Testis (tissue), 2 donors: ENCODE measurements at regions not wholly inside any gene's neighbourhood (a gene's known extent, or its start where the extent isn't known, plus 50 kb on each side); places are given as distances from the start of the nearest gene placed in this dataset.
"Not testable (repeated sequence)": the region's sequence is repeated elsewhere in the genome, so short reads cannot be mapped to it uniquely, and the experiment has no call there.

Source experiments
- DNase-seq: peaks from one replicate; pipeline ENCODE4 v3.0.0-alpha.2; 2019
- H3K27ac ChIP-seq, 2 donors: fragments of 200-600 bp; sonication (generic); one replicate each; pipeline ENCODE4 v1.5.1; 2019
- H3K27me3 ChIP-seq: fragments of 200-600 bp; sonication (generic); one replicate; pipeline ENCODE4 v1.5.1; 2019
- H3K36me3 ChIP-seq: fragments of 200-600 bp; sonication (generic); one replicate; pipeline ENCODE4 v1.5.1; 2017; ENCODE audit warnings: low read depth; ENCODE audit errors: missing control alignments
- H3K4me1 ChIP-seq: fragments of 200-600 bp; sonication (generic); one replicate; pipeline ENCODE4 v1.5.1; 2019
- H3K4me3 ChIP-seq, 2 donors: fragments of 200-600 bp; sonication (generic); one replicate each; pipeline ENCODE4 v1.5.1; 2017 to 2019
- H3K9me3 ChIP-seq: fragments of 200-600 bp; sonication (generic); one replicate; pipeline ENCODE4 v1.5.1; 2017
- WGBS, 2 donors: methylation state at CpG; one replicate each; pipeline ENCODE4 v1.1.5; 2018; 5-methylcytosine and 5-hydroxymethylcytosine counted together
- intact Hi-C: fragments of 100-400 bp; cut with DNase I; formaldehyde crosslinking; loops from one replicate; pipeline ENCODE4 v1.15.1; 2023; ENCODE audit warnings: low total_unique reads
- microRNA-seq, 2 donors: library from miRNA; unstranded; fragments of <30 nt; microRNA quantifications; one replicate each; pipeline ENCODE4, GENCODE V29; 2016; ENCODE audit warnings: borderline number of aligned reads in 2 of 2, borderline replicate concordance in 1 of 2
- small RNA-seq, 2 donors: library from RNA; depleted of rRNA; stranded (forward); fragments of <200 nt; gene quantifications; one replicate each; pipeline ENCODE3, GENCODE V24; 2016

GRCh38 chr21:8245642-8246402 is 2275.6 kb upstream of the TPTE start:
- not testable (repeated sequence) for DNase-seq
- WGBS, 2 donors = no CpG with 5 or more reads among the region's 40 CpGs

GRCh38 chr21:8251701-8252100 is 2269.7 kb upstream of the TPTE start:
- DNase-seq, H3K27me3 ChIP-seq, H3K36me3 ChIP-seq, H3K4me3 ChIP-seq, H3K4me1 ChIP-seq, intact Hi-C loops, H3K27ac ChIP-seq, H3K9me3 ChIP-seq: not testable (repeated sequence)
- no CpG with 5 or more reads among the region's 64 CpGs for WGBS, 2 donors

More at GRCh38 chr21:8245642-8246402, 2275.6 kb upstream of the TPTE start:
- H3K4me1 ChIP-seq, H3K36me3 ChIP-seq, H3K4me3 ChIP-seq, intact Hi-C loops, H3K27ac ChIP-seq, H3K27me3 ChIP-seq, H3K9me3 ChIP-seq: not testable (repeated sequence)

GRCh38 chr21:8255094-8255493 is 2266.3 kb upstream of the TPTE start:
- intact Hi-C loops, H3K27me3 ChIP-seq, H3K4me1 ChIP-seq, H3K4me3 ChIP-seq, H3K9me3 ChIP-seq, DNase-seq, H3K27ac ChIP-seq, H3K36me3 ChIP-seq: not testable (repeated sequence)
- no CpG with 5 or more reads among the region's 30 CpGs for WGBS, 2 donors

- H3K4me3 ChIP-seq, H3K36me3 ChIP-seq, H3K9me3 ChIP-seq, intact Hi-C loops, H3K27ac ChIP-seq, H3K4me1 ChIP-seq, H3K27me3 ChIP-seq, DNase-seq: not testable (repeated sequence)
- WGBS, 2 donors = no CpG with 5 or more reads among the region's 143 CpGs
Measured at GRCh38 chr21:8257083-8257799, 2264.1 kb upstream of the TPTE start.

- H3K4me1 ChIP-seq, DNase-seq, H3K4me3 ChIP-seq, H3K9me3 ChIP-seq, H3K27ac ChIP-seq, H3K27me3 ChIP-seq, intact Hi-C loops, H3K36me3 ChIP-seq: not testable (repeated sequence)
- WGBS, 2 donors = no CpG with 5 or more reads among the region's 66 CpGs
Measured at GRCh38 chr21:8260065-8260627, 2261.2 kb upstream of the TPTE start.

Small RNA genes lying in the stretch of these regions (microRNA-seq; reads per million reads assigned to microRNA genes)
- gene MIR3648-1 = 0 reads per million in 2 donors
- 0 reads per million in 2 donors for gene MIR3687-1
- gene MIR6724-1 = 0 reads per million in 2 donors
- 0 reads per million in 2 donors for gene MIR6724-2

Small RNA genes lying in the stretch of these regions (small RNA-seq; reads per million reads assigned to genes)
- gene MIR3648-1 (0 reads per million in 2 donors), gene MIR3687-1 (0 reads per million in 2 donors), gene MIR6724-1 (0 reads per million in 2 donors), gene MIR6724-2 (0 reads per million in 2 donors), gene RF01518 (0 reads per million in 2 donors), gene RNA5-8SN2 (0 reads per million in 2 donors)
